CD4-positive, alpha-beta T cell treated with Interferon gamma for 1 hour (primary cell): ENCODE measurements at regions not wholly inside any gene's neighbourhood (a gene's known extent, or its start where the extent isn't known, plus 50 kb on each side); places are given as distances from the start of the nearest gene placed in this dataset.

Experiments used
- DNase-seq: peaks from one replicate; pipeline ENCODE4 v3.0.0-alpha.2; 2020

DNA sequence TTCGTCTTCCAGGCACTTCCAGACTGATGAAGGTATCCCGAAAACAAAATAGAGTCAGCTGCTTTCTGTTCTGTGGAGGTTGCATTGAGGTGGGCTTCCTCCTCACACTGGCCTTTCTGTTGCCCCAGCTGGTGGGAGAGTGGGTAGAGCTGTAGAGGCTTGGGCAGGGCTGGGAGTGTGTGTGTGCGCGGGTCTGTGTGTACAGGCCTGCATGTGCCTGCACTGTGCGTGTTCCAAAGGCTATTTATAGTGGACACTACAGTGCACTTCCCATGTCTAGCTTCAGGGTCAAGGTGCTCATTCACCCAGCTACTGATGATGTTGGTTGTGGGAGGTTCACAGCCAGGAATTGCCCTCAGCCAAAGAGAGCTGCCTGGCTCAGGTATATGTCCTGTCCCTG, 260.1 kb upstream of the HABP2 start:
- DNase-seq: no peak

DNA sequence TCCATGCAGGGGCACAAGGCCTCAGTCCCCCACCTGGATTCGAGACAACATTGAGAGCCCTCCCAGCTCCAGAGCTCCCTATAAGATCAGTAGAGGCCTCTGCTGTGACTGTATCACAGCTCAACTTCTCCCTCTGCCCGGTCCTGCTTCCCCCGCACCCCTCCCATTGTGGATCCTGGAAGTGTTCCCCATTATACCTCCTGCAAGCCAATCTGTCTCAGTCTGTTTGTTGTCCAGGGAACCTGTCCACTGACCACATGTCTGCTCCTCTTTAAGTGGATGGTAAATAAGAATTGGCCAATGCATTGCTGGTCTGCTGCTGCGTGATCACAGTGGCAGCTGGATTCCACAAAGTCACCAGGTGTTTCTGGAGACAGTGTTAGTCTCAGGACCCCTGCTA, 259.7 kb upstream of the HABP2 start:
- no peak for DNase-seq

DNA sequence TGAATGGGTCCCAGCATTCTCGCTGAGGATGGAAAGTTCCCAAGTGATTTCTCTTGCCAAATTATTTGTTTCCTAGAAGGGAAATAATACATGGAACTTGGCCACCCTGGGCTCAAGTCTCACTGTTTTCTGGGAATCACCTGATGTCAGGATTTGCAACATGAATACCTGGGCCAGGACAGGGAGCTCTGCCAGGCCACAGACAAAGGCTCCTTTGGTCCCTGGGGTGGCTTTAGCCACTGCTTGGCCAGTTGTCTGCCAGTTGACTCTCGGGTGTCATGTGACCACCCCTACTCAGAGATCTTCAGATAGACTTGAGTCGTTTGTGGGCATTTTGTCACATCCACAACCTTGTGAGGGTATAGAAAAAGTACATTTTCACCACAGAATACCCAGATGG, 258.0 kb upstream of the HABP2 start:
- no peak for DNase-seq

DNA sequence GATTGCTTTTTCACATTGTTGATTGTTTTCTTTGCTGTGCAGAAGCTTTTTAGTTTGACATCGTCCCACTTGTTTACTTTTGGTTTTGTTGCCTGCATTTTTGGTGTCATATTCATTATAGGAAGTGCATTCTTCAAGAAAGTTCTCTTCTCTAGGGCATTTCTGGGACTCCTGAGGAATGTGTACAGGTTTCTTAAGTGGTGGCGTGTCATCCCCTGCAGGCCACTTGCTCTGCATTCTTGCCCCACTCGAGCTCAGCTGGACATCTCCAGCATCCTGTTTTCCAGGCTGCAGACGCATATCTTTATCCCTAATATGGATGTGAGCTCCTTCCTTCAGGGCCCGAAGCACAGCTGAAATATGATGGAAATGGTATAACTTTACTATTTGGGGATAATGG, 255.6 kb upstream of the HABP2 start:
- no peak for DNase-seq

DNA sequence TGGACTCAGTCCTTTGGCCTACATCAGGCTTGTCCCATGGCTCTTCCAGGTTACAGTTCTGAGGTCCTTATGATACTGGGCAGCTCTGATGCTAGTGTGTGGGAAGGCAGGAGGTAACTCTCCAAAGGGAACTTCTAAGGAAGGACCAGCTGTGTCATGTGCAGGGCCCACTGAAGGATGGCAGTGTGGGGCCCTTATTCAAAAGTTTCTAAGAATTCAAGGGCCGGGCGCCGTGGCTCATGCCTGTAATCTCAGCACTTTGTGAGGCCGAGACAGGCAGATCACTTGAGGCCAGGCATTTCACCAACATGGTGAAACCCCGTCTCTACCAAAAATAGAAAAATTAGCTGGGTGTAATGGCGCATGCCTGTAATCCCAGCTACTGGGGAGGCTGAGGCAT, 254.2 kb upstream of the HABP2 start:
- DNase-seq: no peak

DNA sequence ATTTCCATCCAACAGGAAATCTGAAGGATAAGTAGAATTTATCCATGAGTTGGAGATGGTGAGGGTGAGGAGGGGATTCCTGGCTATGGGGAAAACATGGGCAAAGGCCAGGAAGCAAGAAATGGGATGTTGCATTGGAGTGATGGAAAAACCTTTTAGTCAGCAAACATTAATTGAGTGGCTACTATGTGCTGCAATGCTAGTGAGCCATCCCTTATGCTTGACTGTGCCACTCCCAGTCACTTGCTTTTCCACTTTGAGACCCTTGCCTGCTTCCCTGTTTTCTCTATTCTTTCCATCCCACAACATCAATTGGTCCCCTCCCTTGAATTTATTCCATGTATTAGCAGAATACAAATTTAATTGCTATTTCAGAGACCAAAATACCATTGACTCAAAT, 252.7 kb upstream of the HABP2 start:
- no peak for DNase-seq

DNA sequence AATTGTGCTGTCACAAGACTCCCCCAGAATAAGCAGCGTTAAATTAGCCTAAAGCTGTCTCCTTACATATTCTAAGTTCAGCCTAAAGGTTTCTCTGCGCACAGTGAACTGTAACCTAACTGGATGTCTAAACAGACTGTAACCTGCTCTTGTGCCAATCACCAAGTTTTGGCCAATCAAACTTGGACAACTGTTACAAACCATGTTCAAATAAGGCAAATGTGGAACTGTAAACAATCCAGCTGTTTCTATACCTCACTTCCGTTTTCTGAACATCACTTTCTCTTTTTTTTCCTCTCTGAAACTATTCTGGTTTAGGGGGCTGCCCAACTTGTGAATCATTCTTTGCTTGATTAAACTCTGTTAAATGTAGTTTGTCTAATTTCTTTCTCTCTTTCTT, 252.2 kb upstream of the HABP2 start:
- no peak for DNase-seq

DNA sequence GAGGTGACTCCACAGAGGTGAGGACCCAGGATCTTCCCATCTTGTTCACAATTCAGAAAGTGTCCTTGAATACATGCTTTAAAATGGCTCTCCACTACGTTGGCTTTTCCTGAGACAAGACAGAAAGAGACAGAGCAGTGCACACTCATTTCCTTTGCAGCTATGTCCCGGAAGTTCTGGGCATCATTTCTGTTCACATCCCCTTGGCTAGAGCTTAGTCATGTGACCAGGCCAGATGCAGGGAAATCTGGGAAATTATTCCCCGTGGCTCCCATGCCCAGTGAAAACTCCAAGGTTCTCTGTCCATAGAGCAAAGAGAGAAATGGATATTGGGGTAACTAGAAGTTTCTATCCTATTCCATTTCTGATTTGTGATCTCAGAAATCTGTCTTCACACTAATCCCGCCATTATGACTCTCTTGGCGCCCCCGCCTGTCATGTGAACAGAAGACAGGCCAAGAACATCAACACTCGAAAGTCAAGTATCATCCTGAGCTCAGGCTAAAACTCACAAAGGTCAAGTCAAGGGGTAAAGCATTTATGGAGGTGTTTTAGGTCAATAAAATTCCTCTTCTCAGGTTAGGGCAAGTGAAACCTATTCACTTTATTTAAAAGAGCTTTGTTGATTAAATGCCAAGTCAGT, 251.4 kb upstream of the HABP2 start:
- no peak for DNase-seq

DNA sequence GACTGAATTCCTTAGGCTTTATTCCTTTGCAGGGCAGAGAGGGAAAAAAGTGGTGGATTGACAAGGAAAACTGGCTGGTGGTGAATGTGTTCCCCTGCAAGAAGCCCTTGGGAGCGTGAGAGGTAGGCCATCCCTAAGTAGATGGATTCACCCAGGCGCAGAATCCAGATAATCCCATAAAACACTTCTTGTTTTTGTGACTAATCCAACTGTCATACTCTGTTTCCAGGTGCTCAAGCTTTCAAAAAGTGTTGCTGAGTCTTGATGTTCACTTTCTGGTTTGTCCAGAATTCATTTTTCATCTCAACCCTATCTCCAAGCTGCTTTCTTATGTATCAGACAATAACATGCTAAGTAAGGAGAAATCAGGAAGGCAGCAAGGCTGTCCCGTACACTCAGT, 250.8 kb upstream of the HABP2 start:
- no peak for DNase-seq

DNA sequence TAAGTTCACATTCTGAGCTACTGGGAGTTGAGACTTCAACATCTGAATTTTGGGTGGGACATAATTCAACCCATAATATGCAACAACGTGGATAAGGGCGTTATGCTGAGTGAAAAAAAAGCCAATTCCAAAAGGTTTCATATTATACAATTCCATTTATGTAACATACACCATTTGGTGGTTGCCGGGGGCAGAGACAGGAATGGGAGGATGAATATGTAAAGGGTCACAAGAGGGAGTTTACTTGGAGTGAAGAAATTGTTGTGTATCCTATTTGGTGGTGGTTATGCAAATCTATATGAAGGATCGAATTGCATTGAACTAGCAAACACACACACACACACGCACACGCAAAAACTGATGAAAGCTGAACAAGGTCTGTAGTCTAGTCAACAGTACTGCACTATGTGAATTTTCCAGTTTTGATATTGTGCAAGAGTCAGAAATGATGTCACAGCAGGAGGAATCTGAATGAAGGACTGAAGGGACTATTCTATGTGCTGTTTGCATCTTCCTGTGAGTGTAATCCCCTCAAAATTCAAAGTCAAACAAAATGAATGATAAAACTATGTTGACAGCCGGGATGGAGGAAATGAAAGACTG, 249.2 kb upstream of the HABP2 start:
- DNase-seq: no peak

DNA sequence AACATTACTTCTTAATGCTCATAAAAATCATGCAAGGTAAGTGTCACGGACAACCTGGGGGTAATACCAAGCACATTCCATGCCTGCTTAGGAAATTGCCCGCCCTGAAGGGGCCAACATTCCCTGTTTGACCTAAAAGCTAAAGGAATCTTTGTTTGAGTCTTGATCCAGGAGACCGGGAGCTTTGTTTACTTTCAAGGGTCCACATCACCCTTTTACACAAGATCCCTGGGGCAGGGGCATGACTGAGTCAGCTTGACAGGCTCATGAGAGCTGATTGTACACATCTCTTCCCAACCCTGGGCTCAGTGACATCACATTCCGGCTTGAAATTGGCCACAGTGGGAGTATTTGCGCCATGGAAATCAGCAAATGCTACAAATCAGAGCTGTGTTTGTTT, 248.1 kb upstream of the HABP2 start:
- DNase-seq: no peak

DNA sequence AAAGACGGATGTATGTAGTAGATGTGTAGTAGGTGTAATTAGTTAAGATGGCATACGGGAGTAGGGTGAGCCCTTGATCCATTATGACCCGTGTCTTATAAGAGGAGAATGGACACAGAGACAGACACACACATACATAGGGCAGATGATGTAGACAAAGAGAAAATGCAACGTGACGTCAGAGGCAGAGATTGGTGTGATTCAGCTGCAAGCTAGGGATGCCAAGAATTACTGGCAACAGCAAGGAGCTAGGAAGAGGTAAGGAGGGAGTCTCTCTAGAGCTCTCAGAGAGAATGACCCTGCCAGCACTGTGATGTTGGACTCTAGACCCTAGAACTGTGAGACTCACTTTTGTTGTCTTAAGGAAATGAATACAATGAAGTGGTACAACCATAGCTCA, 247.0 kb upstream of the HABP2 start:
- no peak for DNase-seq

DNA sequence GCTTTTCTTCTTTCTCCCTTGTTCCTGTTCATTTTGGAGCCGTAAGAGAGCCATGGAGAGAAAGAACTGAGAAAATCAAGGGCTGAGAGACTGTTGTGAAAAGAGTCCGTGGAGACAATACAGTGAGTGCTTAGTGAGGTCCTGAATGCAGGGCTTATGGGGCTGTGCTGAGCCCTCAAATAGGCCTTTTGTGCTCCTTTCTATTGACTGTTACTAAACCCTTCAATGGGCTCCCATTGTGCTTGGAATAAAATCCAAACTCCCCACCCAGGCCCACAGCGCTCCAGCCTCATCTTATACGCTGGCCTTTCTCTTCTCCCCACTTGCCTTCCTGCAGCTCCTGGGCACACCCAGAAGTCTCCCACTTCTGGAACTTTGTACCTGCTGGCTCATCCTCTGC, 243.1 kb upstream of the HABP2 start:
- DNase-seq: no peak

DNA sequence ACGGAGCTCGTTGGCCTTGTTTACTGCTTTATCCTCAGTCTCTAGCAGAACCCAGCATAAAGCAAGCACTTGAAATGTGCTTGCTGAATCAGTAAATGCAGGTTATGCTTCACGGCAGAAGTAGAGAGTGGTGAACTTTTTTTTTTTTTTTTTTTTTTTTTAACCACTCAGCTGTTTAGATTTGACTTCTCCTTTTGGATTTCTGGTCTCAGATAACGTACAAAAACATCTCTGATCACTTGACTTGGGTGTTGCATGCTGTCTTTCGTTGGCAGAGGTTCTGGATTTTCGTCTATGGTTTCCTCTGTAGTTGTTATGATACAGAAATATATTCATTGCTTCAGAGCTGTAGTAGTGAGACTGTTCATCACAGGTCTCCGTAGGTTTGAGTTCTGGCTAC, 242.5 kb upstream of the HABP2 start:
- DNase-seq: no peak

DNA sequence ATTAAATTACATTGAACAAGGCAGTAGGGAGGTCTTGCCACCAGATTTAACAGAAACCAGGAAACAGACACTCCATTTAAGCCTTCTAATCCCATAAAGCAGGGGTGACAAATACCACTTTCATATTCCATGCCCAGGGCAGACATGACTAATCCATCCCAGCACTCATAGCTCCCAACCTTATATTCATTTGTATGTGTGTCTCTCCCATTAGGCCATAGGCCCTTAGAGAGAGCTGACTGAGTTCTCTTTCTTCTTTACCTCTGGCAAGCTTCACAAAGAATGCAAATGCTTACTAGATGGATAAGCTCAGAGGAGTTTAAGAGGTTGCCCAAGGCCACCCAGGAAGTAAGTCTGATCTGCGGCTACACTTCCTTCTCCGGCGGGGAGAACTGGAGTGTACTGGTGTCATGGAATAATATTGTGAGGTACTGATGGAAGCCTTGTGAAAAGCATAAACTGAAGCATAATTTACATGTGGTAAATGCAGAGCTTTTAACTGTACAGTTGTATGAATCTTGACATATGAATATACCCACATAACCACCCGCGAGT, 239.7 kb upstream of the HABP2 start:
- DNase-seq: no peak

DNA sequence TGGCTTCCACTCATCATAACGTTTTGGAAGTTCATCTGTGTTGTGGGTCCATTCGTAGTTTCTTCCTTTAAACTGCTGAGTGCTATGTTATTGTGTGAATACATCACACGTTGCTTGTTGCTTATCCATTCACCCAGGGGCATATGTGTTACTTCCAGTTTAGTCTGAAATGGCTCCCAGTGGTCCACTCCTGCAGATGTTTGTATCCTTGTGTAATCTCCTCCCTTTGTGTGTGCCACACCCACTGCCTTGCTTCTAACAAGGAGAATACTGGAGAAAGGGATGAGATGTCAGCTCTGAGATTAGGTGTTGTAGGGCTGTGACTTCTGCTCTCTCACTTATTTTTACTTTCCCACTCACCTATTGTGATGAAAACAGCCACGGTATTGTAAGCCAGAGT, 239.1 kb upstream of the HABP2 start:
- no peak for DNase-seq

DNA sequence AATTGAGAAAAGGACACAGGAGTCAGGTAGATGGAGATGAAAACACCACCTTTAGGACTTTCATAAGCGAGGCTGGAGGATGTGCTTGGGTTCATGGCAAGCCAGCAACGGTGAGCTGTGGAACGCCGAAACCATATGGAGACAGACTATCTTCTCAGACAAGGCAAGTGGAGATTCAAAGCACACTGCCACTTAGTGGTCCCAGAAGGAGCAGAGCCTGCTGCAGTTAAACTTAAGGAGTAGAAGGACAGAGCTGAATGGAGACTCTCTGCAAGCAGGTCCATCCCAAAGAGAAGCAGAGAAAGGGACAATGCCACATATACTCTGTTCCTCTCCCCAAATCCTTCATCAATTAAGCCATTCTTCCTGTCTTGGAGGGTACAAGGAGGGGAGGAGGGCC, 236.3 kb upstream of the HABP2 start:
- DNase-seq: no peak

DNA sequence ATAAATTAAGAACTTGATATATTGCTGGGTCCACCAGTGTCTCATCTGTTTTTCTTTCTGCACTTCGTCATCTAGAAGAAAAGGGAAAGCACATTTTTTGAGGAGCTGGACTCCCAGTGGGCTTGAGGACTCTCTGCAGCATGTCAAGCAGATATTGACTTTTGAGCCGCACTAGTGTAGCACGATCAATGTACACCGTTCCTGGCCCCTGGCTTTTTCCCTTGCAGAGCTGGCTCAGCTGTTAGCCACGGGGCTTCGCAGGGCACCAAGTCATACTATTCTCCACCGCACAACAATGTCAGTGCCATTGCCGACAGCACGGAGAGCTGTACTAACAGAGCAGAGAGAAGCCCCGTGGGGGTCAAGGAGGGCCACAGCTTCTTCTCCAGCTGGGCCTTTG, 235.4 kb upstream of the HABP2 start:
- DNase-seq: no peak

DNA sequence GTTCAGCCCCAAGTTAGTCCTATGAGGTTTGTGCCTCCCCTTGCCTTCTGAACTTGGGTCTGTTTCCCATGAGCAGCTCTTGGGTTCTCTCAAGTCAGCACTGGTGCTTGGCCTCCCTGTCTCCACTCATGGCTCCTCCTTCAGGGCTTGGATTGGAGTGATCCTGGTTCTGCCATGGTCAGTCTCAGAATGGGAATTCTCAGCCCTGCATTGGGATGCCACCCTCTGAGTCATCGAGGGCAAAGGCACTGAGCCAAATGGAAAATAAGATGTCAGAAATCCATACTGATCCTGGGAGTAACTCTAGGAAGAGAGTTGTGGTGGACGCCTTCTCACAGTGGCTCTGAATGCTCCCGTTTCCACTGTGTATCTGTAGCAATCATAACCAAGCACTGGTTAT, 233.4 kb upstream of the HABP2 start:
- DNase-seq: no peak

DNA sequence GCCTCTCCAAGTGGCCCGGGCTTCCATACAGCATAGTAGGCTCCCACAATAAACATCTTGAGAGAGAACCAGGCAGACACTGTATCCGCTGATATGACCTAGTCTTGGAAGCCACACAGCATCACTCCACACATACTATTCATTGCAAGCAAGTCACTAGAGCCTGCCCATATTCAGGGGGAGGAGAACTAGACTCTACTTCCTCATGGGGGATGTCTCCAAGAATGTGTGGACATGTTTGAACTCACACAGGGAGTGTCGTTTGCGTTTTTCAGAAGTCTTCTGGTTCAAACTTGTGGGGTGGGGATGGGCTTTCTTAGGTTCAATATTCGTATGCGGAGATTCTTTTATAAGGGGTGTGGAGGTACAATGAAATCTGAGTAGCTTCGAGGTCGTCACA, 232.6 kb upstream of the HABP2 start:
- DNase-seq: no peak

DNA sequence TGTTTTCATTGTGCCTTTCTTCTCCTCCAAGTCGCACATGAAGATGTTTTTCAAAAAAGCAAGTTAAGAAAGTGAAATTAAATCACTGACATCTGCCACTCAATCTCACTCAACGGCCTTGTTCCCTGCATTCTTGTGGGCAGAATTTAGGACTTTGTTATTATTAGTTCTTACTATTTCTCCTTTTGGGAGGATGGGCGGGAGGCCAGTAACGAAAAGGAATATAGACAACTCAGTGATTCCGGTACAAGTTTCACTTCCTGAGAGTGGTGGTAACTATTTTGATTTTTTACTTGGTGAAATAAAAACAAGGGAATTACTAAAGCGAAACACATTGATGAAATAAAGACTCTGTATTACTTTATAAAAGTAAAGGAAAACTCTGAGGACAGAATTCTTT, 231.9 kb upstream of the HABP2 start:
- peak; percentile 14 for DNase-seq

DNA sequence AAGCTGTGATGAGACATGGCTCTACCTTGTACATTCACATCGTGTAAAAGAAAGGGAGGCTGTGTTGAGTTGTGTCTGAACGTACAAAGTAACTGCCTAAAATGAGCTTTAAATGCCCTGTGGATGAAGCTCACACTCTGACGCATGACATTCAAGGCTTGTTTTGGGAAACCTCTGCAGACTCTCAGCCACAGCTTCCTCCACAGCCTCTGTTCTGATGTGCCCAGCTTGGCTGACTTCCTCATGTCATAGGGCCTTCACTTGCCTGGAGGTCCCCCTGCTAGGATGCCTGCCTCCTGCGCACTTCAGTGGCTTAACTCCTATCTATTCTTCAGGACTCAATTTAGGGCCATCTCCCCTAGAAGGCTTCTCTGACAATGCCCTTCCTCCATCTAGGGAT, 230.0 kb upstream of the HABP2 start:
- DNase-seq: peak; percentile 59

DNA sequence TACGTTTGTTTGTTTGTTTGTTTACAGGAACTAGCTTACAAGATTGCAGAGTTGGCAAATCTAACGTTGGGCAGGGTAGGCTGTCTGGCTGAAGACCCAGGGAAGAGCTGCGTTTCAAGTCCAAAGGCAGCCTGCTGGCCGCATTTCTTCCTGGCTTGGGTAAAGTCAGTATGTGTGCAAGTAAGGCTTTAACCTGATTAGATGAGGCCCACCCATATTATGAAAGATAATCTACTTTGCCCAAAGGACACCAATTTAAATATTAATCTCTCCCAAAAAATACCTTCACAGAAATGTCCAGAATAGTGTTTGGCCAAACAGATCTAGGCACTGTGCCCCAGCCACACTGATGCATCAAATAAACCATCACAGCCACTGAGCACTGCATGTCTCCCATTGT, 228.9 kb upstream of the HABP2 start:
- DNase-seq: no peak

DNA sequence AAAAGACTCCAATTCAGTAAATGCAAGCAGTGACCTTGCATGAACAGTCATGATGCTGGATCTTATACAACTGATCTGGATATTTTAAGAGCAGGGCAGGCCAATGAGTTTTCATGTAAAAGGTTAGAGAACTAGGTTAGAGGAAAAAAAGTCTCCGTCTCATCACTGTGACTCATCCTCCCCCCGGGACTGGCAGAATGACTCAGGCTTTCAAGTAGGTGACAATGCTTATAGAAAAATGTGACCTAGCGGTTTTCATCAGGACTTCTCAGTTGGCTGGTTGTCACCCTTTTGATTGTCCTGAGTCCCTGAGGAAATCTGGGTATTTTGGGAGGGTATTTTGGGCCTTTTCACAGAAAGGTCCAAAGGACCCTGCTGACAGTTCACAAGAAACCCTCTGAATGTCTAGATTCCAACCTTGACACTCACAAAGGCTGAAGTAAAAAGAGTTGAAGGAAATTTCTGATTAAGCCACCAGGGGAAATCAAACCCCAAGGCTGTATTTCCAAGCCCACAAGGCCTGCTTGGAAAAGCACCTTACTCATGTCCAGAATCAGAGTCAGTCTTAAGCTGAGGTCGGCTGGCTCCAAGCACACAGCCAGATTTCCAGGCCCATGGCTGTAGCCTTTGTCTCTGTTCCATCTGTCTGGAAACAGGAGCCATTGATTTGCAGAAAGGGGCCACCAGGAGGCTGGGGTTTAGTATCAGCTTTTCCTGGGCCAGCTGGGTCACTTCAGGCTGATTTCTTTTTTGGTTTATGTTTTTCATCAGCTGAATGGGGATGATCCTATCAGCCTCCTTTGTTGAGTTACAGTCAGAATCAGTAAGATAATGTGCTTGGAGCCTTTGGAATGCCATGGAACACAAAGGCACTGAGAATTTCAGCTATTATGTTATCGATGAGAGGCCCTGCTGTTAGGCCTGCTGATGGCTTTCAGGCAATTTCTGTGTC, 226.4 kb upstream of the HABP2 start:
- peak; percentile 63 for DNase-seq
